ENCODE measurements at regions not wholly inside any gene's neighbourhood (a gene's known extent, or its start where the extent isn't known, plus 50 kb on each side); places are given as distances from the start of the nearest gene placed in this dataset.

- WGBS (ENCODE audit: insufficient coverage) = no CpG with 5 or more reads among the region's 3 CpGs
- Histone ChIP-seq H3K9me3 (replicated peaks in 1 of 2; ENCODE audit: control insufficient read depth in 1 of 2, insufficient read depth in 1 of 2, low read length in 2 of 2) (peaks cover 0 to 49% of the 10 kb centered on the region in 2 donors), H4K20me1 (ENCODE audit: insufficient read depth, low read length) (peaks cover 21% of the 10 kb centered on the region), H3K4me1 (ENCODE audit: control insufficient read depth in 1 of 2, insufficient read depth in 2 of 2, low read length in 2 of 2) (peaks cover 5% of the 10 kb centered on the region in 2 donors), H3K27me3 (ENCODE audit: control insufficient read depth in 2 of 2, insufficient read depth in 2 of 2, low read length in 2 of 2) (peaks cover 93 to 100% of the 10 kb centered on the region in 2 donors), H3K79me2 (ENCODE audit: insufficient read depth, low read length) (no peaks in the 10 kb centered on the region), H2AFZ (ENCODE audit: insufficient read depth, low read depth, low read length, poor library complexity, severe bottlenecking) (no peak overlapping the region), H3K4me2 (replicated peaks; ENCODE audit: extremely low read depth, low read length, poor library complexity, severe bottlenecking) (no peak overlapping the region), H3K27ac (ENCODE audit: low read depth in 1 of 2, low read length in 2 of 2) (no peak overlapping the region), H3K9ac (ENCODE audit: insufficient read depth, low read length, poor library complexity, severe bottlenecking) (no peak overlapping the region), H3K4me3 (replicated peaks in 1 of 3; ENCODE audit: low read depth in 2 of 3, low read length in 3 of 3) (no peak overlapping the region), H3K36me3 (replicated peaks in 1 of 2; ENCODE audit: control insufficient read depth in 1 of 2, insufficient read depth in 2 of 2, low read length in 2 of 2) (no peaks in the 10 kb centered on the region)
- peaks cover 0 to 6% of the 10 kb centered on the region in 2 donors for H3K36me3 Mint-ChIP-seq
- peaks cover 2 to 16% (median 14%) of the 10 kb centered on the region in 7 donors for H3K9me3 Mint-ChIP-seq
- H3K27me3 Mint-ChIP-seq (ENCODE audit: low read depth in 3 of 3) = peaks cover 94 to 97% (median 95%) of the 10 kb centered on the region in 3 donors
- intact Hi-C loops (cut with micrococcal nuclease) = loop anchor here in 1 of 2 donors (10.0 kb wide), 1 partner anchor 114 kb away; no protein-coding TSS in a partner anchor
- no peak for DNase-seq
- TF ChIP-seq CTCF (IDR thresholded peaks at IDR 0.05) = no peak
- H3K27ac Mint-ChIP-seq = no peak overlapping the region
- peak overlapping the region in 1 of 2 donors; percentile 82 for H3K4me3 Mint-ChIP-seq
- peaks cover 7% of the 10 kb centered on the region for H3K4me1 Mint-ChIP-seq
Measured at GRCh38 chr13:99040536-99041131, 62.8 kb upstream of the DOCK9 start.

- Histone ChIP-seq H4K20me1 (ENCODE audit: insufficient read depth, low read length) (peaks cover 27% of the 10 kb centered on the region), H3K9ac (ENCODE audit: insufficient read depth, low read length, poor library complexity, severe bottlenecking) (no peak overlapping the region), H3K79me2 (ENCODE audit: insufficient read depth, low read length) (no peaks in the 10 kb centered on the region), H2AFZ (ENCODE audit: insufficient read depth, low read depth, low read length, poor library complexity, severe bottlenecking) (no peak overlapping the region), H3K27ac (ENCODE audit: low read depth in 1 of 2, low read length in 2 of 2) (no peak overlapping the region), H3K4me1 (ENCODE audit: control insufficient read depth in 1 of 2, insufficient read depth in 2 of 2, low read length in 2 of 2) (peaks cover 12% of the 10 kb centered on the region in 2 donors), H3K27me3 (ENCODE audit: control insufficient read depth in 2 of 2, insufficient read depth in 2 of 2, low read length in 2 of 2) (peaks cover 86 to 93% of the 10 kb centered on the region in 2 donors), H3K4me2 (replicated peaks; ENCODE audit: extremely low read depth, low read length, poor library complexity, severe bottlenecking) (no peak overlapping the region), H3K9me3 (replicated peaks in 1 of 2; ENCODE audit: control insufficient read depth in 1 of 2, insufficient read depth in 1 of 2, low read length in 2 of 2) (peaks cover 4 to 42% of the 10 kb centered on the region in 2 donors), H3K36me3 (replicated peaks in 1 of 2; ENCODE audit: control insufficient read depth in 1 of 2, insufficient read depth in 2 of 2, low read length in 2 of 2) (no peaks in the 10 kb centered on the region), H3K4me3 (replicated peaks in 1 of 3; ENCODE audit: low read depth in 2 of 3, low read length in 3 of 3) (no peak overlapping the region)
- peaks cover 0 to 6% of the 10 kb centered on the region in 2 donors for H3K36me3 Mint-ChIP-seq
- peaks cover 87 to 97% (median 93%) of the 10 kb centered on the region in 3 donors for H3K27me3 Mint-ChIP-seq (ENCODE audit: low read depth in 3 of 3)
- no peak for DNase-seq
- TF ChIP-seq CTCF (IDR thresholded peaks at IDR 0.05) = no peak
- peaks cover 2 to 22% (median 15%) of the 10 kb centered on the region in 7 donors for H3K9me3 Mint-ChIP-seq
- no peak overlapping the region for H3K27ac Mint-ChIP-seq
- intact Hi-C loops (cut with micrococcal nuclease) = loop anchor here in 1 of 2 donors (10.0 kb wide), 1 partner anchor 113 kb away; no protein-coding TSS in a partner anchor
- H3K4me3 Mint-ChIP-seq = peak overlapping the region in 1 of 2 donors; percentile 82
- 71% methylated on average over 1 of the region's 1 CpG for WGBS (ENCODE audit: insufficient coverage)
- peaks cover 13% of the 10 kb centered on the region for H3K4me1 Mint-ChIP-seq
Measured at GRCh38 chr13:99041337-99041736, 63.5 kb upstream of the DOCK9 start.

Data from CD14-positive monocyte (primary cell).